K562 (cell line): ENCODE measurements at regions not wholly inside any gene's neighbourhood (a gene's known extent, or its start where the extent isn't known, plus 50 kb on each side); places are given as distances from the start of the nearest gene placed in this dataset.

Experiments used
- ATAC-seq: fragments of 200-7000 bp; cut with Tn5 transposase; 3 replicates; pipeline ENCODE4 v1.9.1; 2020; ENCODE audit warnings: moderate library complexity
- BruUV-seq: library from RNA; stranded (reverse); fragments of 400-500 nt; replicated peaks from 2 replicates; lab custom pipeline; 2021; lab: Mats Ljungman, UMichigan
- CTCF ChIA-PET: fragments of 300-600 bp; formaldehyde crosslinking; extraction: SDS; loops from one replicate; lab custom pipeline; 2021; ENCODE audit warnings: low intra/inter-chr PET ratio; lab: Yijun Ruan, JAX
- POLR2A ChIA-PET: fragments of 300-600, 350-650 bp; sonication (Branson Sonifier 250); formaldehyde crosslinking; extraction: SDS; loops from one replicate; lab custom pipeline; 2021; ENCODE audit warnings: antibody characterized with exemption, inconsistent platforms; lab: Yijun Ruan, JAX
- DNase-seq, 4 experiments: peaks; one replicate each; pipeline versions ENCODE4 v3.0.0 to v3.0.0-alpha.2; 2011 to 2018; ENCODE audit warnings: low spot score in 3 of 4, mixed read lengths in 3 of 4; ENCODE audit errors: extremely low read depth in 1 of 4
- FAIRE-seq: peaks from 2 replicates; lab custom pipeline; 2011; peaks lifted over from hg19 to GRCh38; lab: Jason Lieb, UNC
- H2AFZ ChIP-seq: 2 replicates; pipeline ENCODE4 v1.6.0; 2011; ENCODE audit warnings: low read depth, low read length, control low read depth, inconsistent platforms
- H3K27ac ChIP-seq: fragments of 200-600 bp; 3 replicates; pipeline ENCODE4 v1.8.0; 2011; ENCODE audit warnings: low read depth, mild to moderate bottlenecking, control low read depth, inconsistent platforms, low read length, moderate library complexity, mixed read lengths; ENCODE audit errors: extremely low read depth
- H3K27me3 ChIP-seq, 2 experiments: fragments of 300-600 bp in 1 of 2; 2 replicates in 1 of 2; 3 replicates in 1 of 2; pipeline versions ENCODE4 v1.6.0 to v1.8.0; 2011; ENCODE audit warnings: inconsistent platforms in 2 of 2, low read length in 2 of 2, mild to moderate bottlenecking in 1 of 2, mixed read lengths in 1 of 2, moderate library complexity in 1 of 2; ENCODE audit not compliant: control insufficient read depth in 2 of 2, insufficient read depth in 2 of 2
- H3K36me3 ChIP-seq: fragments of 300-600 bp; 3 replicates; pipeline ENCODE4 v1.8.0; 2011; ENCODE audit warnings: mild to moderate bottlenecking, low read length, inconsistent platforms; ENCODE audit not compliant: control insufficient read depth, insufficient read depth
- H3K4me1 ChIP-seq, 2 experiments: fragments of 200-600 bp in 1 of 2; replicated peaks in 1 of 2; 2 replicates in 1 of 2; 3 replicates in 1 of 2; pipeline versions ENCODE4 v1.5.1 to v1.8.0; 2011; ENCODE audit warnings: inconsistent platforms in 2 of 2, low read length in 2 of 2, mild to moderate bottlenecking in 1 of 2, mixed read lengths in 1 of 2, moderate library complexity in 1 of 2; ENCODE audit not compliant: control insufficient read depth in 2 of 2, insufficient read depth in 2 of 2
- H3K4me2 ChIP-seq: 2 replicates; pipeline ENCODE4 v1.6.1; 2011; ENCODE audit warnings: low read length, control low read depth, inconsistent platforms, mixed read lengths; ENCODE audit not compliant: insufficient read depth
- H3K4me3 ChIP-seq: fragments of 200-600 bp; sonication (generic), shearing (Covaris generic); 2 replicates; pipeline ENCODE4 v1.5.1; 2016; ENCODE audit warnings: control low read depth, inconsistent platforms
- H3K79me2 ChIP-seq: fragments of 200-600 bp; 3 replicates; pipeline ENCODE4 v1.8.0; 2011; ENCODE audit warnings: low read length, inconsistent platforms; ENCODE audit not compliant: control insufficient read depth, insufficient read depth
- H3K9ac ChIP-seq, 2 experiments: 2 replicates each; pipeline versions ENCODE4 v1.6.0 to v1.6.1; 2011; ENCODE audit warnings: low read depth in 2 of 2, low read length in 2 of 2, control low read depth in 1 of 2, inconsistent platforms in 1 of 2, mild to moderate bottlenecking in 1 of 2, mixed read lengths in 1 of 2; ENCODE audit not compliant: insufficient read depth in 1 of 2
- H3K9me1 ChIP-seq: one replicate; pipeline ENCODE4 v1.6.0; 2011; ENCODE audit warnings: inconsistent platforms, mild to moderate bottlenecking, low read length, moderate library complexity; ENCODE audit not compliant: control insufficient read depth, insufficient read depth
- H3K9me3 ChIP-seq: replicated peaks from 2 replicates; pipeline ENCODE4 v1.5.1; 2011; ENCODE audit warnings: low read depth, low read length, inconsistent platforms; ENCODE audit not compliant: control insufficient read depth, insufficient read depth
- H4K20me1 ChIP-seq: replicated peaks from 2 replicates; pipeline ENCODE4 v1.6.1; 2011; ENCODE audit warnings: low read length, inconsistent platforms, mixed read lengths; ENCODE audit not compliant: control insufficient read depth, insufficient read depth
- ELF4 ChIP-seq: fragments of 450-650 bp; formaldehyde crosslinking; IDR thresholded peaks from 2 replicates; pipeline ENCODE4 v1.4.0; 2022; ENCODE audit warnings: missing genetic modification characterization
- NR3C1 ChIP-seq: sonication (generic); formaldehyde crosslinking; IDR thresholded peaks from 2 replicates; pipeline ENCODE4 v1.8.1; 2022; ENCODE audit warnings: missing genetic modification reagents
- PTRF ChIP-seq: fragments of 450-650 bp; IDR thresholded peaks from 2 replicates; pipeline ENCODE4 v1.6.1; 2016; ENCODE audit warnings: mild to moderate bottlenecking, missing genetic modification characterization, missing compliant biosample characterization
- RBM17 ChIP-seq: fragments of 200-400 bp; formaldehyde crosslinking; IDR thresholded peaks from 2 replicates; pipeline ENCODE4 v1.6.1; 2017; ENCODE audit warnings: low read depth, mild to moderate bottlenecking, low read length, borderline replicate concordance
- ZNF197 ChIP-seq: fragments of 200-800 bp; sonication (Bioruptor generic); IDR thresholded peaks from 2 replicates; pipeline ENCODE4 v1.6.1; 2016; ENCODE audit warnings: low read depth, missing genetic modification characterization, missing compliant biosample characterization
- ZNF324 ChIP-seq: fragments of 250-450 bp; sonication (Bioruptor Pico); IDR thresholded peaks from 2 replicates; pipeline ENCODE4 v1.4.0; 2020; ENCODE audit warnings: mild to moderate bottlenecking
- ZNF384 ChIP-seq: IDR thresholded peaks from 2 replicates; pipeline ENCODE4 v1.6.1; 2012; ENCODE audit warnings: low read depth, low read length, improper control_type of control experiment
- ZNF830 ChIP-seq: fragments of 250-450 bp; sonication (Bioruptor Pico); IDR thresholded peaks from 2 replicates; pipeline ENCODE4 v1.5.0; 2021; ENCODE audit warnings: mild to moderate bottlenecking
- WGBS: fragments of 100-300 bp; shearing (Covaris generic); methylation state at CpG from one replicate; pipeline ENCODE4 v1.1.6; 2016; ENCODE audit warnings: low coverage, mixed read lengths; ENCODE audit not compliant: insufficient coverage; ENCODE audit errors: missing lambda C conversion rate; 5-methylcytosine and 5-hydroxymethylcytosine counted together
- in situ Hi-C: fragments of 300-500 bp; cut with MboI; formaldehyde crosslinking; loops from 4 replicates; pipeline ENCODE4 v1.15.0; 2018; ENCODE audit warnings: inconsistent platforms, mixed read lengths
- intact Hi-C: fragments of 100-400 bp; cut with micrococcal nuclease; formaldehyde crosslinking; loops from 2 replicates; pipeline ENCODE4 v1.14.2; 2022
- TF ChIP-seq, protein P1 (sequence below), 2 experiments: fragments of 450-650 bp in 1 of 2; IDR thresholded peaks; 2 replicates each; pipeline ENCODE4 v1.6.1; 2011 to 2017; ENCODE audit warnings: low read depth in 2 of 2, antibody characterized with exemption in 1 of 2, borderline replicate concordance in 1 of 2, low read length in 1 of 2, mild to moderate bottlenecking in 1 of 2, mixed read lengths in 1 of 2; ENCODE audit not compliant: control insufficient read depth in 1 of 2
- TF ChIP-seq, protein P2 (sequence below): fragments of 150-350 bp; conservative IDR thresholded peaks from 2 replicates; pipeline ENCODE4 v1.6.1; 2014; ENCODE audit warnings: low read length
- TF ChIP-seq, protein P3 (sequence below): fragments of 450-650 bp; formaldehyde crosslinking; IDR thresholded peaks from 2 replicates; pipeline ENCODE4 v1.4.0; 2020; ENCODE audit warnings: mild to moderate bottlenecking, mixed read lengths

DNA sequence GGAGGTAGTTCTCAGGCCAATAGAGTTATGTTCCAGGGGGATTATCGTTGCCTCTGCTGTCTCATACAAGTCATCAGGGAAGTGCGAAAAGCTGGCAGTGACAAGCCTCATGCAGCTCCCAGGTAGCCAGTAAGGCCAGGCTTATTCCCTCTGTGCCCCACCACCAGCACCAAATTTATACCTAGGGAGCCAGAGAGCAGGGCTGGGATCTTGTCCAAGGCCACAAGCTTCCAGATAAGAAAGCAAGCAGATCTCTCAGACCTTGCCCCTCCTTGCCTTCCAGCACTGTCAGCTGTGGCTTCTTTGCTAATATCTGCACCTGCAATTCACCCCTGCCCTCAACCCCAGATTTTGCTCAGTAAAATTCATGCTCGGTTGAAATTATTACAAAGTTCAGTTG lies 206.3 kb upstream of the FAT3 start (continued):
- no peak for TF ChIP-seq RBM17
- TF ChIP-seq NR3C1: no peak
- TF ChIP-seq ZNF384: no peak
- TF ChIP-seq ZNF324 (CRISPR knock-in tag): no peak
- TF ChIP-seq ELF4 (CRISPR knock-in tag): no peak
- TF ChIP-seq, protein P1, sequence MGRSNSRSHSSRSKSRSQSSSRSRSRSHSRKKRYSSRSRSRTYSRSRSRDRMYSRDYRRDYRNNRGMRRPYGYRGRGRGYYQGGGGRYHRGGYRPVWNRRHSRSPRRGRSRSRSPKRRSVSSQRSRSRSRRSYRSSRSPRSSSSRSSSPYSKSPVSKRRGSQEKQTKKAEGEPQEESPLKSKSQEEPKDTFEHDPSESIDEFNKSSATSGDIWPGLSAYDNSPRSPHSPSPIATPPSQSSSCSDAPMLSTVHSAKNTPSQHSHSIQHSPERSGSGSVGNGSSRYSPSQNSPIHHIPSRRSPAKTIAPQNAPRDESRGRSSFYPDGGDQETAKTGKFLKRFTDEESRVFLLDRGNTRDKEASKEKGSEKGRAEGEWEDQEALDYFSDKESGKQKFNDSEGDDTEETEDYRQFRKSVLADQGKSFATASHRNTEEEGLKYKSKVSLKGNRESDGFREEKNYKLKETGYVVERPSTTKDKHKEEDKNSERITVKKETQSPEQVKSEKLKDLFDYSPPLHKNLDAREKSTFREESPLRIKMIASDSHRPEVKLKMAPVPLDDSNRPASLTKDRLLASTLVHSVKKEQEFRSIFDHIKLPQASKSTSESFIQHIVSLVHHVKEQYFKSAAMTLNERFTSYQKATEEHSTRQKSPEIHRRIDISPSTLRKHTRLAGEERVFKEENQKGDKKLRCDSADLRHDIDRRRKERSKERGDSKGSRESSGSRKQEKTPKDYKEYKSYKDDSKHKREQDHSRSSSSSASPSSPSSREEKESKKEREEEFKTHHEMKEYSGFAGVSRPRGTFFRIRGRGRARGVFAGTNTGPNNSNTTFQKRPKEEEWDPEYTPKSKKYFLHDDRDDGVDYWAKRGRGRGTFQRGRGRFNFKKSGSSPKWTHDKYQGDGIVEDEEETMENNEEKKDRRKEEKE (IDR thresholded peaks at IDR 0.05; ENCODE audit: borderline replicate concordance in 1 of 2, control insufficient read depth in 1 of 2, low read depth in 2 of 2, low read length in 1 of 2): no peak
- TF ChIP-seq, all 486 proteins: peak for 0

DNA sequence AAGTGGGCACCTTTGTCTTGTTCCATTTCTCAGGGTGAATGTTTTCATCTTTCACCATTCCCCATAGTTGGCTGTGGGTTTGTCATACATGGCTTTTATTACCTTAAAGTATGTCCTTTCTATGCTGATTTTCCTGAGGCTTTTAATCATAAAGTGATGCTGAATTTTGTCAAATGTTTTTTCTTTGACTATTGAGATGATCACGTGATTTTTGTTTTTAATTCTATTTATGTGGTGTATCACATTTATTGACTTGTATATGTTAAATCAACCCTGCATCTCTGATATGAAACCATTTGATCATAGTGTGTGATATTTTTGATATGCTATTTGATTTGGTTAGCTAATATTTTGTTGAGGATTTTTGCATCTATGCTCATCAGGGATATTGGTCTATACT lies 216.4 kb upstream of the FAT3 start:
- no peak overlapping the region for H2AFZ ChIP-seq
- H3K4me2 ChIP-seq: no peak overlapping the region
- no peaks in the 10 kb centered on the region for H3K79me2 ChIP-seq
- no TSS peak for BruUV-seq
- DNase-seq (no peak), FAIRE-seq (no peak), ATAC-seq (no peak)
- H3K27ac ChIP-seq: no peak overlapping the region
- no peaks in the 10 kb centered on the region for H3K36me3 ChIP-seq
- 0% methylated on average over 1 of the region's 1 CpG for WGBS
- H3K4me1 ChIP-seq: no peaks in the 10 kb centered on the region
- H3K4me3 ChIP-seq: no peak overlapping the region
- H3K9me3 ChIP-seq: no peaks in the 10 kb centered on the region
- in situ Hi-C loops: no loop called here
- H3K9ac ChIP-seq: no peak overlapping the region
- H4K20me1 ChIP-seq: no peaks in the 10 kb centered on the region
- CTCF ChIA-PET: no interaction called here
- no peaks in the 10 kb centered on the region for H3K9me1 ChIP-seq
- no peaks in the 10 kb centered on the region for H3K27me3 ChIP-seq
- POLR2A ChIA-PET: no interaction called here
- intact Hi-C loops: no loop called here
- TF ChIP-seq PTRF: no peak
- TF ChIP-seq, protein P2, sequence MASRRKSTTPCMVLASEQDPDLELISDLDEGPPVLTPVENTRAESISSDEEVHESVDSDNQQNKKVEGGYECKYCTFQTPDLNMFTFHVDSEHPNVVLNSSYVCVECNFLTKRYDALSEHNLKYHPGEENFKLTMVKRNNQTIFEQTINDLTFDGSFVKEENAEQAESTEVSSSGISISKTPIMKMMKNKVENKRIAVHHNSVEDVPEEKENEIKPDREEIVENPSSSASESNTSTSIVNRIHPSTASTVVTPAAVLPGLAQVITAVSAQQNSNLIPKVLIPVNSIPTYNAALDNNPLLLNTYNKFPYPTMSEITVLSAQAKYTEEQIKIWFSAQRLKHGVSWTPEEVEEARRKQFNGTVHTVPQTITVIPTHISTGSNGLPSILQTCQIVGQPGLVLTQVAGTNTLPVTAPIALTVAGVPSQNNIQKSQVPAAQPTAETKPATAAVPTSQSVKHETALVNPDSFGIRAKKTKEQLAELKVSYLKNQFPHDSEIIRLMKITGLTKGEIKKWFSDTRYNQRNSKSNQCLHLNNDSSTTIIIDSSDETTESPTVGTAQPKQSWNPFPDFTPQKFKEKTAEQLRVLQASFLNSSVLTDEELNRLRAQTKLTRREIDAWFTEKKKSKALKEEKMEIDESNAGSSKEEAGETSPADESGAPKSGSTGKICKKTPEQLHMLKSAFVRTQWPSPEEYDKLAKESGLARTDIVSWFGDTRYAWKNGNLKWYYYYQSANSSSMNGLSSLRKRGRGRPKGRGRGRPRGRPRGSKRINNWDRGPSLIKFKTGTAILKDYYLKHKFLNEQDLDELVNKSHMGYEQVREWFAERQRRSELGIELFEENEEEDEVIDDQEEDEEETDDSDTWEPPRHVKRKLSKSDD: no peak
- TF ChIP-seq, protein P3, sequence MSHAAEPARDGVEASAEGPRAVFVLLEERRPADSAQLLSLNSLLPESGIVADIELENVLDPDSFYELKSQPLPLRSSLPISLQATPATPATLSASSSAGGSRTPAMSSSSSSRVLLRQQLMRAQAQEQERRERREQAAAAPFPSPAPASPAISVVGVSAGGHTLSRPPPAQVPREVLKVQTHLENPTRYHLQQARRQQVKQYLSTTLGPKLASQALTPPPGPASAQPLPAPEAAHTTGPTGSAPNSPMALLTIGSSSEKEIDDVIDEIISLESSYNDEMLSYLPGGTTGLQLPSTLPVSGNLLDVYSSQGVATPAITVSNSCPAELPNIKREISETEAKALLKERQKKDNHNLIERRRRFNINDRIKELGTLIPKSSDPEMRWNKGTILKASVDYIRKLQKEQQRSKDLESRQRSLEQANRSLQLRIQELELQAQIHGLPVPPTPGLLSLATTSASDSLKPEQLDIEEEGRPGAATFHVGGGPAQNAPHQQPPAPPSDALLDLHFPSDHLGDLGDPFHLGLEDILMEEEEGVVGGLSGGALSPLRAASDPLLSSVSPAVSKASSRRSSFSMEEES: peak; percentile 89
- TF ChIP-seq ZNF830 (CRISPR knock-in tag): no peak
- TF ChIP-seq ZNF197 (CRISPR knock-in tag): no peak
